ENCODE measurements at regions not wholly inside any gene's neighbourhood (a gene's known extent, or its start where the extent isn't known, plus 50 kb on each side); places are given as distances from the start of the nearest gene placed in this dataset.

DNA sequence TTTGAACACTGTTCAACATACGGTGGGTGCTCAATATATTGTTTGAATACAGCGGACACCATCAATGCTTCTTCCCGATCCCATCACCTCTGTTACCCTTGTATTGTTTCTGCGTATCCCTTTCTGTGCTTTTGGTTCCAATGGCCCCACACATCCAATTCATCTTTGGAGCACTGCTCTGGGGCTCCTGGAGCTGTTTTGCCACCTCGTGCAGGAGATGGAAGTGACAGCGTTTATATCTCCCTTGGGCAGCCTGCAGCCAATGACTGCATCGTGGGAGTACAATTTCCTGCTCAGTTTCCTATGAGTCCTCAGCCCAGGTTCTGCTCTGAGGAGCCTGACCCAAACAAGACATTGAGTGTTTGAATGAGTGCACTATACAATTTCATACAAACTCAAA is 50.2 kb upstream of the PIK3CG start:
- Histone ChIP-seq H3K4me1 (replicated peaks; ENCODE audit: insufficient read depth) (no peaks in the 10 kb centered on the region), H3K4me2 (no peak overlapping the region), H3F3A (ENCODE audit: insufficient read depth, low read depth) (no peaks in the 10 kb centered on the region), H3K9me3 (ENCODE audit: insufficient read depth, low read depth) (no peaks in the 10 kb centered on the region), H3K4me3 (no peak overlapping the region), H3K27me3 (ENCODE audit: insufficient read depth, low read depth) (no peaks in the 10 kb centered on the region), H3K27ac (no peak overlapping the region), H4K20me1 (ENCODE audit: insufficient read depth) (no peaks in the 10 kb centered on the region), H3K9me2 (ENCODE audit: insufficient read depth) (no peaks in the 10 kb centered on the region; the same call in 1 of the 2 replicates), H3K79me2 (ENCODE audit: low read depth) (no peaks in the 10 kb centered on the region), H3K36me3 (ENCODE audit: low read depth) (no peaks in the 10 kb centered on the region), H2AFZ (no peak overlapping the region)
- TF ChIP-seq EZH2 (IDR thresholded peaks at IDR 0.05; ENCODE audit: low read depth) (no peak), CTCF (conservative IDR thresholded peaks at IDR 0.05) (no peak)
- intact Hi-C loops (cut with micrococcal nuclease; ENCODE audit: unreplicated experiment): no loop called here
- DNase-seq: no peak
- no TSS peak for BruUV-seq (replicated peaks)
- ChIA-PET POLR2A (ENCODE audit: unreplicated experiment) (no interaction called here), CTCF (no interaction called here)
